ENCODE measurements at regions not wholly inside any gene's neighbourhood (a gene's known extent, or its start where the extent isn't known, plus 50 kb on each side); places are given as distances from the start of the nearest gene placed in this dataset.
"Not testable (repeated sequence)": the region's sequence is repeated elsewhere in the genome, so short reads cannot be mapped to it uniquely, and the experiment has no call there.

- H3K4me3 ChIP-seq (ENCODE audit: low read length) = no peak overlapping the region
- H2AFZ ChIP-seq (ENCODE audit: low read length) = no peak overlapping the region
- no peak for DNase-seq
- BruUV-seq (replicated peaks) = no TSS peak
- ATAC-seq = no peak
- no peaks in the 10 kb centered on the region for H4K20me1 ChIP-seq (ENCODE audit: low read length)
- ChIA-PET POLR2A (ENCODE audit: unreplicated experiment) (no interaction called here), CTCF (no interaction called here)
- no peak overlapping the region for H3K27ac ChIP-seq (ENCODE audit: low read length)
- H3K9me3 ChIP-seq (ENCODE audit: low read length) = no peaks in the 10 kb centered on the region
- TF ChIP-seq EZH2 (IDR thresholded peaks at IDR 0.05; ENCODE audit: low read length, unreplicated experiment) = no peak
- TF ChIP-seq CTCF (conservative IDR thresholded peaks at IDR 0.05; ENCODE audit: low read depth, low read length) = no peak
- TF ChIP-seq EZH2phosphoT487 (IDR thresholded peaks at IDR 0.05; ENCODE audit: borderline replicate concordance, low read length) = no peak
- H3K9me2 ChIP-seq (replicated peaks; ENCODE audit: low read length) = no peaks in the 10 kb centered on the region
- no peaks in the 10 kb centered on the region for H3K27me3 ChIP-seq (ENCODE audit: low read length)
- no peak overlapping the region for H3K4me2 ChIP-seq (ENCODE audit: low read length)
- no peaks in the 10 kb centered on the region for H3K36me3 ChIP-seq (ENCODE audit: low read depth, low read length)
- intact Hi-C loops (cut with micrococcal nuclease) = no loop called here
- H3K4me1 ChIP-seq (ENCODE audit: insufficient read depth, low read length) = peaks cover 12% of the 10 kb centered on the region
- H3K9ac ChIP-seq (ENCODE audit: low read length) = no peak overlapping the region
- no peaks in the 10 kb centered on the region for H3K79me2 ChIP-seq (ENCODE audit: low read length)
- H3F3A ChIP-seq (ENCODE audit: low read length, unreplicated experiment) = no peaks in the 10 kb centered on the region
These were observed 285.5 kb downstream of the SEMA3D start for GRCh38 chr7:84901366-84901765.

- Histone ChIP-seq H3K36me3 (ENCODE audit: low read depth, low read length) (no peaks in the 10 kb centered on the region), H3F3A (ENCODE audit: low read length, unreplicated experiment) (no peaks in the 10 kb centered on the region), H3K27ac (ENCODE audit: low read length) (no peak overlapping the region), H3K27me3 (ENCODE audit: low read length) (no peaks in the 10 kb centered on the region), H3K4me2 (ENCODE audit: low read length) (no peak overlapping the region), H3K4me1 (ENCODE audit: insufficient read depth, low read length) (peaks cover 12% of the 10 kb centered on the region), H3K9me2 (replicated peaks; ENCODE audit: low read length) (no peaks in the 10 kb centered on the region), H3K9me3 (ENCODE audit: low read length) (no peaks in the 10 kb centered on the region), H2AFZ (ENCODE audit: low read length) (no peak overlapping the region), H4K20me1 (ENCODE audit: low read length) (no peaks in the 10 kb centered on the region), H3K4me3 (ENCODE audit: low read length) (no peak overlapping the region), H3K9ac (ENCODE audit: low read length) (no peak overlapping the region), H3K79me2 (ENCODE audit: low read length) (no peaks in the 10 kb centered on the region)
- no peak for ATAC-seq
- DNase-seq = no peak
- no peak for TF ChIP-seq EZH2 (IDR thresholded peaks at IDR 0.05; ENCODE audit: low read length, unreplicated experiment)
- no peak for TF ChIP-seq EZH2phosphoT487 (IDR thresholded peaks at IDR 0.05; ENCODE audit: borderline replicate concordance, low read length)
- TF ChIP-seq CTCF (conservative IDR thresholded peaks at IDR 0.05; ENCODE audit: low read depth, low read length) = no peak
- intact Hi-C loops (cut with micrococcal nuclease) = no loop called here
- CTCF ChIA-PET = no interaction called here
- no TSS peak for BruUV-seq (replicated peaks)
- POLR2A ChIA-PET (ENCODE audit: unreplicated experiment) = no interaction called here
These were observed 286.6 kb downstream of the SEMA3D start for GRCh38 chr7:84900215-84900614.

GRCh38 chr7:84895563-84895962 lies 291.3 kb downstream of the SEMA3D start:
- Histone ChIP-seq H3K9ac (ENCODE audit: low read length) (no peak overlapping the region), H3K79me2 (ENCODE audit: low read length) (no peaks in the 10 kb centered on the region), H3K27me3 (ENCODE audit: low read length) (no peaks in the 10 kb centered on the region), H4K20me1 (ENCODE audit: low read length) (no peaks in the 10 kb centered on the region), H3K9me2 (replicated peaks; ENCODE audit: low read length) (no peaks in the 10 kb centered on the region), H3K27ac (ENCODE audit: low read length) (no peak overlapping the region), H3K36me3 (ENCODE audit: low read depth, low read length) (no peaks in the 10 kb centered on the region), H3K9me3 (ENCODE audit: low read length) (no peaks in the 10 kb centered on the region), H2AFZ (ENCODE audit: low read length) (no peak overlapping the region), H3F3A (ENCODE audit: low read length, unreplicated experiment) (no peaks in the 10 kb centered on the region), H3K4me3 (ENCODE audit: low read length) (no peak overlapping the region), H3K4me2 (ENCODE audit: low read length) (no peak overlapping the region), H3K4me1 (ENCODE audit: insufficient read depth, low read length) (no peaks in the 10 kb centered on the region)
- TF ChIP-seq CTCF (conservative IDR thresholded peaks at IDR 0.05; ENCODE audit: low read depth, low read length) (no peak), EZH2phosphoT487 (IDR thresholded peaks at IDR 0.05; ENCODE audit: borderline replicate concordance, low read length) (no peak), EZH2 (IDR thresholded peaks at IDR 0.05; ENCODE audit: low read length, unreplicated experiment) (no peak)
- BruUV-seq (replicated peaks) = no TSS peak
- POLR2A ChIA-PET (ENCODE audit: unreplicated experiment) = no interaction called here
- CTCF ChIA-PET = no interaction called here
- no peak for DNase-seq
- ATAC-seq = no peak
- intact Hi-C loops (cut with micrococcal nuclease) = no loop called here

- BruUV-seq (replicated peaks); H3K27me3 ChIP-seq (ENCODE audit: low read length); H3K4me1 ChIP-seq (ENCODE audit: insufficient read depth, low read length); H4K20me1 ChIP-seq (ENCODE audit: low read length); H3F3A ChIP-seq (ENCODE audit: low read length, unreplicated experiment); H2AFZ ChIP-seq (ENCODE audit: low read length); H3K9ac ChIP-seq (ENCODE audit: low read length); H3K4me3 ChIP-seq (ENCODE audit: low read length); H3K79me2 ChIP-seq (ENCODE audit: low read length); intact Hi-C loops (cut with micrococcal nuclease); H3K9me2 ChIP-seq (replicated peaks; ENCODE audit: low read length); DNase-seq; H3K9me3 ChIP-seq (ENCODE audit: low read length); ATAC-seq; H3K27ac ChIP-seq (ENCODE audit: low read length); H3K36me3 ChIP-seq (ENCODE audit: low read depth, low read length); H3K4me2 ChIP-seq (ENCODE audit: low read length); CTCF ChIA-PET: not testable (repeated sequence)
- POLR2A ChIA-PET (ENCODE audit: unreplicated experiment) = interaction anchor here (0.5 kb wide), 1 partner anchor 689 kb away, joined by 3 read pairs; no protein-coding TSS in a partner anchor
These were observed 303.3 kb downstream of the SEMA3D start for GRCh38 chr7:84883570-84883969.

Measured in PC-3 (cell line).